HG03342 (cell line): ENCODE measurements at regions not wholly inside any gene's neighbourhood (a gene's known extent, or its start where the extent isn't known, plus 50 kb on each side); places are given as distances from the start of the nearest gene placed in this dataset.
"Not testable (repeated sequence)": the region's sequence is repeated elsewhere in the genome, so short reads cannot be mapped to it uniquely, and the experiment has no call there.

ENCODE experiments used
- ATAC-seq: cut with Tn5 transposase; IDR thresholded peaks from one replicate; pipeline ENCODE4 v1.9.1; 2021; ENCODE audit warnings: mild to moderate bottlenecking, moderate library complexity; ENCODE audit not compliant: unreplicated experiment

- ATAC-seq = no peak
Measured at GRCh38 chr9:71514344-71514975, 253.9 kb downstream of the CEMIP2 start.

GRCh38 chr9:71509054-71509453 is 259.3 kb downstream of the CEMIP2 start:
- ATAC-seq = no peak

GRCh38 chr9:71508141-71508540 is 260.2 kb downstream of the CEMIP2 start:
- ATAC-seq = not testable (repeated sequence)

GRCh38 chr9:71506821-71507220 is 261.5 kb downstream of the CEMIP2 start:
- ATAC-seq = no peak

- ATAC-seq = no peak
Measured at GRCh38 chr9:71504636-71505035, 263.7 kb downstream of the CEMIP2 start.

- ATAC-seq = no peak
Measured at GRCh38 chr9:71498691-71499090, 269.6 kb downstream of the CEMIP2 start.

GRCh38 chr9:71490810-71491209 is 277.5 kb downstream of the CEMIP2 start:
- ATAC-seq = no peak

- no peak for ATAC-seq
Measured at GRCh38 chr9:71487061-71487460, 281.3 kb downstream of the CEMIP2 start.

- ATAC-seq = no peak
Measured at GRCh38 chr9:71485326-71485725, 283.0 kb downstream of the CEMIP2 start.

- ATAC-seq = no peak
Measured at GRCh38 chr9:71483436-71483835, 284.9 kb downstream of the CEMIP2 start.

GRCh38 chr9:71479621-71480020 is 288.7 kb downstream of the CEMIP2 start:
- ATAC-seq = no peak

- no peak for ATAC-seq
Measured at GRCh38 chr9:71472400-71472799, 295.9 kb downstream of the CEMIP2 start.

- no peak for ATAC-seq
Measured at GRCh38 chr9:71465392-71465791, 302.9 kb downstream of the CEMIP2 start.

GRCh38 chr9:71459082-71459481 is 309.2 kb downstream of the CEMIP2 start:
- no peak for ATAC-seq

- peak; percentile 79 for ATAC-seq
Measured at GRCh38 chr9:71446473-71447411, 321.6 kb downstream of the CEMIP2 start.

GRCh38 chr9:71446106-71446472 is 322.2 kb downstream of the CEMIP2 start:
- no peak for ATAC-seq

GRCh38 chr9:71442937-71443336 is 321.5 kb upstream of the TRPM3 start:
- no peak for ATAC-seq

GRCh38 chr9:71441266-71441665 is 319.8 kb upstream of the TRPM3 start:
- ATAC-seq = no peak

GRCh38 chr9:71431931-71432330 is 310.5 kb upstream of the TRPM3 start:
- no peak for ATAC-seq

- not testable (repeated sequence) for ATAC-seq
Measured at GRCh38 chr9:71407341-71407740, 285.9 kb upstream of the TRPM3 start.

GRCh38 chr9:71403106-71403505 is 281.7 kb upstream of the TRPM3 start:
- ATAC-seq = no peak

GRCh38 chr9:71393005-71393404 is 271.6 kb upstream of the TRPM3 start:
- no peak for ATAC-seq
